ENCODE measurements at regions not wholly inside any gene's neighbourhood (a gene's known extent, or its start where the extent isn't known, plus 50 kb on each side); places are given as distances from the start of the nearest gene placed in this dataset.

DNA sequence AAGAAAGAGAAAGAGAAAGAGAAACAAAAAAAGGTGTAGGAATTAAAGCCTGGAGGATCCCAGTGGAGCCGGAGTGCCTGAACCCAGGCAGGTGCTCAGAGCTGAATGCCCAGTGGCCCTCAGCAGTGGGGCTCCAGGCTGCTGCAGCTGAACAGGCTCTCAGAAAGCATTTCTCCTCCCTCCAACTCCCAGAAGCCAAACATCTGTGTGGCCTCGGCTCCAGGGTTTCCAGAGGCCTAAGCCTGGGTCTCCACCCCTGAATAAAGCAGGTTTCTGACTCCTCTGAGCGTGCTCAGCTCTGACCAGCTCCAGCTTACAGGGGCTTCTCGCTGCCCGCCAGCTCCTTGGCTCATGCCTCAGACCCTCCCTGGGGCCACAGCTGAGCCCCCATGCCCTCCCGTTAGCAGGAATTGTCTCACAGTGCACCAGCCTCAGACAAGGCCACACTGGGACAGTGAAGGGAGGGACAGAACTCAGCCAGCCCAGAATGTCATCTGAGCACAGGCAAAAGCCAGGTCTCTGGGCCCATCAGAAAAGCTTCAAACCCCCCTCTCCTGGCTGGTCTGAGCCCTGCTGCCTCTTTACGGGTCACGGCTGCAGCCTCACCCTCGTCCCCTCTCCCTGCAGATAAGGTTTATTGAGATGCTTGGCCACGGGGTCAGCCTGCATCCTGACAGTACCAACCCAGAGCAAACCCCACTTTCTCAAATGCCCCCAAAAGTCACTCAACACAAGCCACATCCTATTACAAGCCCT, 114.4 kb upstream of the PPP1R26 start:
- TF ChIP-seq, protein P1, sequence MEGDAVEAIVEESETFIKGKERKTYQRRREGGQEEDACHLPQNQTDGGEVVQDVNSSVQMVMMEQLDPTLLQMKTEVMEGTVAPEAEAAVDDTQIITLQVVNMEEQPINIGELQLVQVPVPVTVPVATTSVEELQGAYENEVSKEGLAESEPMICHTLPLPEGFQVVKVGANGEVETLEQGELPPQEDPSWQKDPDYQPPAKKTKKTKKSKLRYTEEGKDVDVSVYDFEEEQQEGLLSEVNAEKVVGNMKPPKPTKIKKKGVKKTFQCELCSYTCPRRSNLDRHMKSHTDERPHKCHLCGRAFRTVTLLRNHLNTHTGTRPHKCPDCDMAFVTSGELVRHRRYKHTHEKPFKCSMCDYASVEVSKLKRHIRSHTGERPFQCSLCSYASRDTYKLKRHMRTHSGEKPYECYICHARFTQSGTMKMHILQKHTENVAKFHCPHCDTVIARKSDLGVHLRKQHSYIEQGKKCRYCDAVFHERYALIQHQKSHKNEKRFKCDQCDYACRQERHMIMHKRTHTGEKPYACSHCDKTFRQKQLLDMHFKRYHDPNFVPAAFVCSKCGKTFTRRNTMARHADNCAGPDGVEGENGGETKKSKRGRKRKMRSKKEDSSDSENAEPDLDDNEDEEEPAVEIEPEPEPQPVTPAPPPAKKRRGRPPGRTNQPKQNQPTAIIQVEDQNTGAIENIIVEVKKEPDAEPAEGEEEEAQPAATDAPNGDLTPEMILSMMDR (IDR thresholded peaks at IDR 0.05; ENCODE audit: insufficient read depth, low read length, poor library complexity, severe bottlenecking) = no peak
- no peak for TF ChIP-seq EZH2phosphoT487 (conservative IDR thresholded peaks at IDR 0.05; ENCODE audit: low read length)
